CD14-positive monocyte (primary cell): ENCODE measurements at regions not wholly inside any gene's neighbourhood (a gene's known extent, or its start where the extent isn't known, plus 50 kb on each side); places are given as distances from the start of the nearest gene placed in this dataset.

Experiments used
- DNase-seq, 3 donors: peaks; one replicate each; pipeline ENCODE4 v3.0.0-alpha.2; 2011 to 2022
- H2AFZ ChIP-seq: 2 replicates; pipeline ENCODE4 v1.6.0; 2012; ENCODE audit warnings: mild to moderate bottlenecking, low read depth, low read length, inconsistent platforms; ENCODE audit not compliant: insufficient read depth, poor library complexity, severe bottlenecking
- H3K27ac ChIP-seq, 2 donors: 1 replicate in 1 of 2; 2 replicates in 1 of 2; pipeline ENCODE4 v1.5.1; 2012 to 2013; ENCODE audit warnings: low read length in 2 of 2, control low read depth in 1 of 2, inconsistent platforms in 1 of 2, low read depth in 1 of 2, mild to moderate bottlenecking in 1 of 2
- H3K27me3 ChIP-seq, 2 donors: one replicate each; pipeline versions ENCODE4 v1.6.0 to v1.6.1; 2011 to 2013; ENCODE audit warnings: low read length in 2 of 2; ENCODE audit not compliant: control insufficient read depth in 2 of 2, insufficient read depth in 2 of 2
- H3K36me3 ChIP-seq, 2 donors: replicated peaks in 1 of 2; 1 replicate in 1 of 2; 2 replicates in 1 of 2; pipeline versions ENCODE4 v1.5.1 to v1.6.1; 2012 to 2013; ENCODE audit warnings: low read length in 2 of 2, control low read depth in 1 of 2, inconsistent platforms in 1 of 2, mild to moderate bottlenecking in 1 of 2; ENCODE audit not compliant: insufficient read depth in 2 of 2, control insufficient read depth in 1 of 2
- H3K4me1 ChIP-seq, 2 donors: 1 replicate in 1 of 2; 2 replicates in 1 of 2; pipeline versions ENCODE4 v1.5.1 to v1.6.1; 2012 to 2013; ENCODE audit warnings: low read length in 2 of 2, control low read depth in 1 of 2, inconsistent platforms in 1 of 2, mild to moderate bottlenecking in 1 of 2, moderate library complexity in 1 of 2; ENCODE audit not compliant: insufficient read depth in 2 of 2, control insufficient read depth in 1 of 2
- H3K4me2 ChIP-seq: replicated peaks from 2 replicates; pipeline ENCODE3; 2012; ENCODE audit warnings: low read length, moderate library complexity, mild to moderate bottlenecking; ENCODE audit not compliant: poor library complexity, severe bottlenecking; ENCODE audit errors: extremely low read depth
- H3K4me3 ChIP-seq, 3 experiments: fragments of 200-600 bp in 1 of 3; sonication (generic) in 1 of 3; replicated peaks in 1 of 3; 1 replicate in 2 of 3; 2 replicates in 1 of 3; pipeline ENCODE4 v1.5.1; 2011 to 2013; ENCODE audit warnings: low read length in 3 of 3, mild to moderate bottlenecking in 3 of 3, control low read depth in 2 of 3, low read depth in 2 of 3, inconsistent platforms in 1 of 3, moderate library complexity in 1 of 3
- H3K79me2 ChIP-seq: 2 replicates; pipeline ENCODE4 v1.6.0; 2012; ENCODE audit warnings: mild to moderate bottlenecking, control low read depth, inconsistent platforms, low read length, moderate library complexity; ENCODE audit not compliant: insufficient read depth
- H3K9ac ChIP-seq: 2 replicates; pipeline ENCODE4 v1.6.0; 2017; ENCODE audit warnings: low read length, mild to moderate bottlenecking; ENCODE audit not compliant: insufficient read depth, poor library complexity, severe bottlenecking
- H3K9me3 ChIP-seq, 2 donors: replicated peaks in 1 of 2; 1 replicate in 1 of 2; 2 replicates in 1 of 2; pipeline versions ENCODE4 v1.5.1 to v1.6.1; 2012 to 2013; ENCODE audit warnings: low read length in 2 of 2, control low read depth in 1 of 2; ENCODE audit not compliant: control insufficient read depth in 1 of 2, insufficient read depth in 1 of 2
- H4K20me1 ChIP-seq: 2 replicates; pipeline ENCODE4 v1.6.0; 2012; ENCODE audit warnings: mild to moderate bottlenecking, low read length, control low read depth, moderate library complexity; ENCODE audit not compliant: insufficient read depth
- H3K27ac Mint-ChIP-seq, 7 donors: one replicate each; pipeline ENCODE4 v1.8.0; 2020; ENCODE audit warnings: mild to moderate bottlenecking in 7 of 7, mixed read lengths in 7 of 7, moderate library complexity in 6 of 7, inconsistent platforms in 2 of 7
- H3K27me3 Mint-ChIP-seq, 3 donors: one replicate each; pipeline ENCODE4 v1.8.0; 2021 to 2022; ENCODE audit warnings: low read depth in 3 of 3, mild to moderate bottlenecking in 3 of 3, mixed read lengths in 3 of 3, moderate library complexity in 3 of 3, inconsistent platforms in 1 of 3
- H3K36me3 Mint-ChIP-seq, 2 donors: one replicate each; pipeline ENCODE4 v1.8.0; 2020; ENCODE audit warnings: mixed read lengths in 2 of 2, inconsistent platforms in 1 of 2, mild to moderate bottlenecking in 1 of 2
- H3K4me1 Mint-ChIP-seq: one replicate; pipeline ENCODE4 v1.8.0; 2020; ENCODE audit warnings: mild to moderate bottlenecking, mixed read lengths
- H3K4me3 Mint-ChIP-seq, 2 donors: one replicate each; pipeline ENCODE4 v1.8.0; 2020; ENCODE audit warnings: mild to moderate bottlenecking in 2 of 2, mixed read lengths in 2 of 2, moderate library complexity in 1 of 2
- H3K9me3 Mint-ChIP-seq, 7 donors: one replicate each; pipeline ENCODE4 v1.8.0; 2020 to 2022; ENCODE audit warnings: mixed read lengths in 7 of 7, mild to moderate bottlenecking in 6 of 7, moderate library complexity in 6 of 7, inconsistent platforms in 2 of 7
- WGBS: methylation state at CpG from one replicate; pipeline ENCODE4 v1.1.5; 2013; ENCODE audit warnings: missing lambda C conversion rate; ENCODE audit not compliant: insufficient coverage; 5-methylcytosine and 5-hydroxymethylcytosine counted together
- intact Hi-C, 2 donors: fragments of 100-400 bp; cut with micrococcal nuclease; formaldehyde crosslinking; loops; one replicate each; pipeline versions ENCODE4 v1.15.0 to v1.15.1; 2023
- TF ChIP-seq, protein P1 (sequence below): fragments of 200-600 bp; IDR thresholded peaks from one replicate; pipeline ENCODE4 v1.8.0; 2022; ENCODE audit warnings: antibody characterized with exemption, mild to moderate bottlenecking

DNA sequence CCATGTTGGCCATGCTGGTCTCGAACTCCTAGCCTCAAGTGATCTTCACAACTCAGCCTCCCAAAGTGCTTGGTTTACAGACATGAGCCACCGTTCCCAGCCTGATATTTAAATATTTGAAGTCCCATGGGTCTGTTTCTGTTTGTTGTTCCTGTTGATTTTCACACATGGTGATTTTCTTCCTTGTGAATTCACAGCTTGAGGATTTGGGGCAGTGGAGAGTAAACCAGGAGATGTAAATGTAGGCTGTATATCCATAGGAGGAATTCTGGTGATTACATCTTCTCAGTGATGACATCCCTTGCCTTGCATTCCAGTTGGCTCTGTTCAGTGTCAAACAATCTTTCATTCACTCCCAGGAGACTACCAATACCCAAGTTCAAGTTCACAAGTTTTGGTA, 471.9 kb downstream of the KCTD12 start:
- H3K9ac ChIP-seq, result no peak overlapping the region
- Mint-ChIP-seq H3K9me3 (peaks cover 0 to 4% (median 0%) of the 10 kb centered on the region in 7 donors), H3K36me3 (no peaks in the 10 kb centered on the region), H3K4me1 (peaks cover 3% of the 10 kb centered on the region), H3K27ac (no peak overlapping the region), H3K27me3 (no peaks in the 10 kb centered on the region), H3K4me3 (no peak overlapping the region)
- no peaks in the 10 kb centered on the region for H3K79me2 ChIP-seq
- no peaks in the 10 kb centered on the region for H3K9me3 ChIP-seq
- no peak overlapping the region for H2AFZ ChIP-seq
- H3K27ac ChIP-seq, result no peak overlapping the region
- H3K4me2 ChIP-seq, result no peak overlapping the region
- H3K4me1 ChIP-seq, result no peaks in the 10 kb centered on the region
- no peak overlapping the region for H3K4me3 ChIP-seq
- TF ChIP-seq, protein P1, sequence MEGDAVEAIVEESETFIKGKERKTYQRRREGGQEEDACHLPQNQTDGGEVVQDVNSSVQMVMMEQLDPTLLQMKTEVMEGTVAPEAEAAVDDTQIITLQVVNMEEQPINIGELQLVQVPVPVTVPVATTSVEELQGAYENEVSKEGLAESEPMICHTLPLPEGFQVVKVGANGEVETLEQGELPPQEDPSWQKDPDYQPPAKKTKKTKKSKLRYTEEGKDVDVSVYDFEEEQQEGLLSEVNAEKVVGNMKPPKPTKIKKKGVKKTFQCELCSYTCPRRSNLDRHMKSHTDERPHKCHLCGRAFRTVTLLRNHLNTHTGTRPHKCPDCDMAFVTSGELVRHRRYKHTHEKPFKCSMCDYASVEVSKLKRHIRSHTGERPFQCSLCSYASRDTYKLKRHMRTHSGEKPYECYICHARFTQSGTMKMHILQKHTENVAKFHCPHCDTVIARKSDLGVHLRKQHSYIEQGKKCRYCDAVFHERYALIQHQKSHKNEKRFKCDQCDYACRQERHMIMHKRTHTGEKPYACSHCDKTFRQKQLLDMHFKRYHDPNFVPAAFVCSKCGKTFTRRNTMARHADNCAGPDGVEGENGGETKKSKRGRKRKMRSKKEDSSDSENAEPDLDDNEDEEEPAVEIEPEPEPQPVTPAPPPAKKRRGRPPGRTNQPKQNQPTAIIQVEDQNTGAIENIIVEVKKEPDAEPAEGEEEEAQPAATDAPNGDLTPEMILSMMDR, result no peak
- H3K27me3 ChIP-seq, result no peaks in the 10 kb centered on the region
- DNase-seq, result no peak
- H4K20me1 ChIP-seq, result no peaks in the 10 kb centered on the region
- intact Hi-C loops, result no loop called here
- H3K36me3 ChIP-seq, result no peaks in the 10 kb centered on the region
- 67% methylated on average over 1 of the region's 2 CpGs for WGBS

DNA sequence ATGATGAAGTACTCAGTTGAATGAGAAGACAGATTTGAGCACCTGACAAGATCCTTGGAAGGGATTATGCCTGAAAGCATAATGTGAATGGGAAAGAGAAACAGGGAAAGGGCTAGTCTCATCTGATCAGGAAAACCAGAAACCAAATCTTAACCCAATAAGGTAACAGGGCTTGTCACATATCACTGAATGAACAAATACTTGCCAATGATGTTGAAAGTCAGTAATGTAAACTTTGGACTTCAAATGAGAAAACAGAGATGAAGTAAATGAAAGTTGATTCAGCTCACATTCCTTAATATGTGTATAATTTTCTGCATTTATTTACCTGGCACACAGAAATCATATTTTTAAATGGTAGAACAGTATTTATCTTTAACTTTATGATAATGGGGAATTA, 480.0 kb downstream of the KCTD12 start:
- TF ChIP-seq, protein P1, result no peak
- Histone ChIP-seq H3K27ac (no peak overlapping the region), H3K27me3 (no peaks in the 10 kb centered on the region), H3K79me2 (no peaks in the 10 kb centered on the region), H3K4me2 (no peak overlapping the region), H2AFZ (no peak overlapping the region), H3K9ac (no peak overlapping the region), H3K4me3 (no peak overlapping the region), H3K4me1 (no peaks in the 10 kb centered on the region), H3K36me3 (no peaks in the 10 kb centered on the region), H3K9me3 (no peaks in the 10 kb centered on the region), H4K20me1 (no peaks in the 10 kb centered on the region)
- Mint-ChIP-seq H3K27ac (no peak overlapping the region), H3K27me3 (peaks cover 0 to 2% (median 1%) of the 10 kb centered on the region in 3 donors), H3K4me1 (no peaks in the 10 kb centered on the region), H3K36me3 (no peaks in the 10 kb centered on the region), H3K4me3 (no peak overlapping the region), H3K9me3 (peaks cover 0 to 5% (median 2%) of the 10 kb centered on the region in 7 donors)
- no peak for DNase-seq
- intact Hi-C loops, result no loop called here
